Prostate gland (tissue), 2 donors: ENCODE measurements at regions not wholly inside any gene's neighbourhood (a gene's known extent, or its start where the extent isn't known, plus 50 kb on each side); places are given as distances from the start of the nearest gene placed in this dataset.

ENCODE experiments used
- DNase-seq: peaks from one replicate; pipeline ENCODE4 v3.0.0-alpha.2; 2019; ENCODE audit warnings: low spot score
- H3K27ac ChIP-seq, 2 donors: fragments of 200-600 bp; sonication (generic); 2 replicates each; pipeline ENCODE4 v1.5.1; 2017 to 2019
- H3K27me3 ChIP-seq: fragments of 200-600 bp; sonication (generic); replicated peaks from 2 replicates; pipeline ENCODE4 v1.5.1; 2019; ENCODE audit not compliant: insufficient read depth
- H3K36me3 ChIP-seq, 2 donors: fragments of 200-600 bp; sonication (generic); 1 replicate in 1 of 2; 2 replicates in 1 of 2; pipeline versions ENCODE4 v1.5.1 to v1.8.1; 2017 to 2019
- H3K4me1 ChIP-seq: fragments of 200-600 bp; sonication (generic); replicated peaks from 2 replicates; pipeline ENCODE4 v1.5.1; 2019
- H3K4me3 ChIP-seq, 2 donors: fragments of 200-600 bp; sonication (generic); 2 replicates each; pipeline ENCODE4 v1.5.1; 2017 to 2019
- H3K9me3 ChIP-seq: fragments of 200-600 bp; sonication (generic); 2 replicates; pipeline ENCODE4 v1.5.1; 2017
- POLR2A ChIP-seq: fragments of 450-650 bp; IDR thresholded peaks from one replicate; pipeline ENCODE4 v1.6.1; 2016; ENCODE audit warnings: antibody characterized with exemption, mild to moderate bottlenecking
- POLR2AphosphoS5 ChIP-seq: sonication (generic); formaldehyde crosslinking; IDR thresholded peaks from one replicate; pipeline ENCODE4 v1.6.1; 2017; ENCODE audit warnings: antibody characterized with exemption
- WGBS: methylation state at CpG from one replicate; pipeline ENCODE4 v1.1.5; 2018; 5-methylcytosine and 5-hydroxymethylcytosine counted together
- intact Hi-C: fragments of 100-400 bp; cut with DNase I; formaldehyde crosslinking; loops from one replicate; pipeline ENCODE4 v1.14.2; 2022
- TF ChIP-seq, protein P1 (sequence below), 4 experiments: fragments of 200-600 bp in 2 of 4; fragments of 450-650 bp in 2 of 4; sonication (generic) in 2 of 4; IDR thresholded peaks; 1 replicate in 3 of 4; 2 replicates in 1 of 4; pipeline ENCODE4 v1.5.1; 2016 to 2019; ENCODE audit warnings: antibody characterized with exemption in 4 of 4, mild to moderate bottlenecking in 2 of 4, moderate library complexity in 2 of 4

GRCh38 chr10:31187607-31188210 lies 131.3 kb upstream of the ZEB1 start:
- Histone ChIP-seq H3K36me3 (no peaks in the 10 kb centered on the region), H3K27me3 (no peaks in the 10 kb centered on the region), H3K27ac (no peak overlapping the region), H3K4me1 (no peaks in the 10 kb centered on the region), H3K4me3 (no peak overlapping the region), H3K9me3 (no peaks in the 10 kb centered on the region)
- DNase-seq, result no peak
- 93% methylated on average over 14 of the region's 14 CpGs for WGBS
- intact Hi-C loops, result no loop called here
- TF ChIP-seq POLR2AphosphoS5 (no peak), POLR2A (no peak)
- TF ChIP-seq, protein P1, sequence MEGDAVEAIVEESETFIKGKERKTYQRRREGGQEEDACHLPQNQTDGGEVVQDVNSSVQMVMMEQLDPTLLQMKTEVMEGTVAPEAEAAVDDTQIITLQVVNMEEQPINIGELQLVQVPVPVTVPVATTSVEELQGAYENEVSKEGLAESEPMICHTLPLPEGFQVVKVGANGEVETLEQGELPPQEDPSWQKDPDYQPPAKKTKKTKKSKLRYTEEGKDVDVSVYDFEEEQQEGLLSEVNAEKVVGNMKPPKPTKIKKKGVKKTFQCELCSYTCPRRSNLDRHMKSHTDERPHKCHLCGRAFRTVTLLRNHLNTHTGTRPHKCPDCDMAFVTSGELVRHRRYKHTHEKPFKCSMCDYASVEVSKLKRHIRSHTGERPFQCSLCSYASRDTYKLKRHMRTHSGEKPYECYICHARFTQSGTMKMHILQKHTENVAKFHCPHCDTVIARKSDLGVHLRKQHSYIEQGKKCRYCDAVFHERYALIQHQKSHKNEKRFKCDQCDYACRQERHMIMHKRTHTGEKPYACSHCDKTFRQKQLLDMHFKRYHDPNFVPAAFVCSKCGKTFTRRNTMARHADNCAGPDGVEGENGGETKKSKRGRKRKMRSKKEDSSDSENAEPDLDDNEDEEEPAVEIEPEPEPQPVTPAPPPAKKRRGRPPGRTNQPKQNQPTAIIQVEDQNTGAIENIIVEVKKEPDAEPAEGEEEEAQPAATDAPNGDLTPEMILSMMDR (IDR thresholded peaks at IDR 0.05), result no peak

DNA sequence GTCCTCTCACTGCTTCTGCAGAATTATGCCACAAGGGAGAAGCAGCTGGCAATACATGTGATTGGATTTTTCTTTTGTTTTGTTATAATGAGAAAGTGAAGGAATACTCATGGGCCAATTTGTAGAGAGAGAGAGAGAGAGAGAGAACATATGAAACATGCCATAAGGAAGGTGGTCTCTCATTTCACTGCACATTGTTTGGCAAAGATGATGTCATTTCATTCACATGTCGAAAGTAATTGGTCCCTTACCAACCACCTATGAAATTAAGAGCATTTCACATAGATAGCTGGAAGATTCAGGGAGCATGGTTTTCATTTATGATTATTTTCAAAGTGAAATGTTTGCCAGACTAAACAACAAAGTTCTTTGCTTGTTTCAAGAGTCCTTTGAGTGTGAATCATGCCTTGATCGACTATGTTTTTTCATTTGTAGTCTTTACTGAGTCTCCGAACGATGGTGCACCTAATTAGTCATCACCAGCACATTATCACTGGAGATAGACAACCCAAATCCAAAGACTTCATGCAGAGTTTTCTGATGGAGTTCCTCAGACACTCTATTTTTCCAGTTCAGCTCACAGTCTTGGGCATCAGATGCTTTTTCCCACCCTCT lies 130.1 kb upstream of the ZEB1 start:
- DNase-seq, result no peak
- no peak for TF ChIP-seq POLR2A
- no peak for TF ChIP-seq POLR2AphosphoS5
- TF ChIP-seq, protein P1 (IDR thresholded peaks at IDR 0.05), result no peak
- intact Hi-C loops, result no loop called here
- H3K4me1 ChIP-seq, result no peaks in the 10 kb centered on the region
- H3K27ac ChIP-seq, result no peak overlapping the region
- H3K4me3 ChIP-seq, result no peak overlapping the region
- H3K27me3 ChIP-seq, result no peaks in the 10 kb centered on the region
- 88% methylated on average over 4 of the region's 4 CpGs for WGBS
- H3K9me3 ChIP-seq, result no peaks in the 10 kb centered on the region
- no peaks in the 10 kb centered on the region for H3K36me3 ChIP-seq

DNA sequence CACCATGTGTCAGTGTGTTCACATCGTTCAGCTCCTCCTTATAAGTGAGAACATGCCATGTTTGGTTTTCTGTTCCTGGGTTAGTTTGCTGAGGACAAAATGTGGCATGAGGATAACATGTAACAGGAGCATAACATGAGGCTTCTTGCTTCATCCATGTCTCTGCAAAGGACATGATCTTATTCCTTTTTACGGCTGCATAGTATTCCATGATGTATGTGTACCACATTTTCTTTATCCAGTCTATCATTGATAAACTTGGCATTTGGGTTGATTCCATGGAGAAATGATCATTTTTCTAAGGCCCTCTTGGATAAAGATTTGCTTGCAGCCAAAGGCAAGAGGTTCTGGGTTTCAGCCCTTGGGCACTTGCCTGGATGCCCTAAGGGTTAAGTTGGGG lies 128.5 kb upstream of the ZEB1 start:
- WGBS, result 96% methylated on average over 2 of the region's 2 CpGs
- intact Hi-C loops, result no loop called here
- TF ChIP-seq POLR2A (no peak), POLR2AphosphoS5 (no peak)
- TF ChIP-seq, protein P1 (IDR thresholded peaks at IDR 0.05), result no peak

GRCh38 chr10:31192475-31192874 lies 126.5 kb upstream of the ZEB1 start:
- no peaks in the 10 kb centered on the region for H3K36me3 ChIP-seq
- no peaks in the 10 kb centered on the region for H3K9me3 ChIP-seq
- no peaks in the 10 kb centered on the region for H3K27me3 ChIP-seq
- WGBS, result 98% methylated on average over 6 of the region's 6 CpGs
- TF ChIP-seq POLR2AphosphoS5 (no peak), POLR2A (no peak)
- TF ChIP-seq, protein P1 (IDR thresholded peaks at IDR 0.05), result no peak
- no peaks in the 10 kb centered on the region for H3K4me1 ChIP-seq
- intact Hi-C loops, result no loop called here
- no peak overlapping the region for H3K4me3 ChIP-seq
- no peak overlapping the region for H3K27ac ChIP-seq
- DNase-seq, result no peak

More for the DNA sequence above, 128.5 kb upstream of the ZEB1 start:
- Histone ChIP-seq H3K27me3 (no peaks in the 10 kb centered on the region), H3K9me3 (no peaks in the 10 kb centered on the region), H3K4me1 (no peaks in the 10 kb centered on the region), H3K4me3 (no peak overlapping the region), H3K27ac (no peak overlapping the region), H3K36me3 (no peaks in the 10 kb centered on the region)
- DNase-seq, result no peak

GRCh38 chr10:31194986-31195385 lies 124.0 kb upstream of the ZEB1 start:
- 72% methylated on average over 4 of the region's 4 CpGs for WGBS

More at GRCh38 chr10:31194986-31195385, 124.0 kb upstream of the ZEB1 start:
- no peak for TF ChIP-seq POLR2A
- TF ChIP-seq POLR2AphosphoS5, result no peak
- TF ChIP-seq, protein P1 (IDR thresholded peaks at IDR 0.05), result no peak
- Histone ChIP-seq H3K9me3 (no peaks in the 10 kb centered on the region), H3K36me3 (no peaks in the 10 kb centered on the region), H3K4me1 (no peaks in the 10 kb centered on the region), H3K4me3 (no peak overlapping the region), H3K27me3 (no peaks in the 10 kb centered on the region), H3K27ac (no peak overlapping the region)
- no peak for DNase-seq
- intact Hi-C loops, result no loop called here
